Keratinocyte (primary cell): ENCODE measurements at regions not wholly inside any gene's neighbourhood (a gene's known extent, or its start where the extent isn't known, plus 50 kb on each side); places are given as distances from the start of the nearest gene placed in this dataset.

Experiments used
- DNase-seq: peaks from one replicate; pipeline ENCODE4 v3.0.0-alpha.2; 2011; ENCODE audit warnings: low read depth, missing footprints, low spot score
- FAIRE-seq: peaks from 2 replicates; lab custom pipeline; 2011; peaks lifted over from hg19 to GRCh38; lab: Jason Lieb, UNC
- H2AFZ ChIP-seq: 2 replicates; pipeline ENCODE4 v1.6.0; 2012; ENCODE audit warnings: low read length, control low read depth, inconsistent platforms; ENCODE audit not compliant: control insufficient read depth
- H3K27ac ChIP-seq: 2 replicates; pipeline ENCODE4 v1.5.1; 2011; ENCODE audit warnings: low read length; ENCODE audit not compliant: control insufficient read depth, insufficient read depth
- H3K27me3 ChIP-seq: 3 replicates; pipeline ENCODE4 v1.6.0; 2011; ENCODE audit warnings: low read length; ENCODE audit not compliant: control insufficient read depth, insufficient read depth; ENCODE audit errors: extremely low read depth
- H3K36me3 ChIP-seq, 2 experiments: 2 replicates in 1 of 2; 3 replicates in 1 of 2; pipeline ENCODE4 v1.5.1; 2011; ENCODE audit warnings: low read length in 2 of 2, mild to moderate bottlenecking in 1 of 2; ENCODE audit not compliant: control insufficient read depth in 2 of 2, insufficient read depth in 2 of 2; ENCODE audit errors: extremely low read depth in 1 of 2
- H3K4me1 ChIP-seq: 3 replicates; pipeline ENCODE4 v1.5.1; 2011; ENCODE audit warnings: low read length; ENCODE audit not compliant: control insufficient read depth, insufficient read depth; ENCODE audit errors: extremely low read depth
- H3K4me2 ChIP-seq: 3 replicates; pipeline ENCODE4 v1.6.0; 2011; ENCODE audit warnings: low read depth, low read length; ENCODE audit not compliant: control insufficient read depth, insufficient read depth; ENCODE audit errors: extremely low read depth
- H3K4me3 ChIP-seq, 3 experiments: fragments of 200-600 bp in 1 of 3; sonication (generic) in 1 of 3; 2 replicates in 2 of 3; 3 replicates in 1 of 3; pipeline ENCODE4 v1.5.1; 2011 to 2016; ENCODE audit warnings: low read length in 3 of 3, mild to moderate bottlenecking in 3 of 3, control low read depth in 2 of 3, inconsistent platforms in 1 of 3, low read depth in 1 of 3, mixed read lengths in 1 of 3, mixed run types in 1 of 3, moderate library complexity in 1 of 3; ENCODE audit not compliant: control insufficient read depth in 2 of 3, insufficient read depth in 2 of 3; ENCODE audit errors: extremely low read depth in 1 of 3
- H3K79me2 ChIP-seq: 2 replicates; pipeline ENCODE4 v1.6.0; 2012; ENCODE audit warnings: low read length; ENCODE audit not compliant: control insufficient read depth, insufficient read depth
- H3K9ac ChIP-seq: 3 replicates; pipeline ENCODE4 v1.6.0; 2011; ENCODE audit warnings: low read length; ENCODE audit not compliant: control insufficient read depth, insufficient read depth; ENCODE audit errors: extremely low read depth
- H3K9me1 ChIP-seq: 3 replicates; pipeline ENCODE4 v1.6.0; 2011; ENCODE audit warnings: low read length; ENCODE audit not compliant: control insufficient read depth, insufficient read depth; ENCODE audit errors: extremely low read depth
- H3K9me3 ChIP-seq: 2 replicates; pipeline ENCODE4 v1.5.1; 2012; ENCODE audit warnings: low read depth, low read length; ENCODE audit not compliant: control insufficient read depth
- H4K20me1 ChIP-seq: 3 replicates; pipeline ENCODE4 v1.6.0; 2011; ENCODE audit warnings: low read length; ENCODE audit not compliant: control insufficient read depth, insufficient read depth; ENCODE audit errors: extremely low read depth
- EZH2 ChIP-seq: IDR thresholded peaks from one replicate; pipeline ENCODE4 v1.6.1; 2012; ENCODE audit warnings: inconsistent platforms, mild to moderate bottlenecking, low read length, moderate library complexity
- dilution Hi-C: fragments of 300-500 bp; cut with MboI; formaldehyde crosslinking; loops from one replicate; pipeline ENCODE4 v1.7.0; 2020; ENCODE audit warnings: low sequenced_read_pairs; ENCODE audit not compliant: extremely low pct_ligation_motif_present
- TF ChIP-seq, protein P1 (sequence below), 3 experiments: IDR thresholded peaks in 1 of 3; conservative IDR thresholded peaks in 1 of 3; optimal IDR thresholded peaks in 1 of 3; 2 replicates in 2 of 3; 3 replicates in 1 of 3; pipeline versions ENCODE3 to v1.5.1; 2011; ENCODE audit warnings: low read length in 3 of 3, mild to moderate bottlenecking in 3 of 3, moderate library complexity in 2 of 3, control low read depth in 1 of 3, inconsistent platforms in 1 of 3; ENCODE audit not compliant: insufficient read depth in 2 of 3; ENCODE audit errors: extremely low read depth in 1 of 3

DNA sequence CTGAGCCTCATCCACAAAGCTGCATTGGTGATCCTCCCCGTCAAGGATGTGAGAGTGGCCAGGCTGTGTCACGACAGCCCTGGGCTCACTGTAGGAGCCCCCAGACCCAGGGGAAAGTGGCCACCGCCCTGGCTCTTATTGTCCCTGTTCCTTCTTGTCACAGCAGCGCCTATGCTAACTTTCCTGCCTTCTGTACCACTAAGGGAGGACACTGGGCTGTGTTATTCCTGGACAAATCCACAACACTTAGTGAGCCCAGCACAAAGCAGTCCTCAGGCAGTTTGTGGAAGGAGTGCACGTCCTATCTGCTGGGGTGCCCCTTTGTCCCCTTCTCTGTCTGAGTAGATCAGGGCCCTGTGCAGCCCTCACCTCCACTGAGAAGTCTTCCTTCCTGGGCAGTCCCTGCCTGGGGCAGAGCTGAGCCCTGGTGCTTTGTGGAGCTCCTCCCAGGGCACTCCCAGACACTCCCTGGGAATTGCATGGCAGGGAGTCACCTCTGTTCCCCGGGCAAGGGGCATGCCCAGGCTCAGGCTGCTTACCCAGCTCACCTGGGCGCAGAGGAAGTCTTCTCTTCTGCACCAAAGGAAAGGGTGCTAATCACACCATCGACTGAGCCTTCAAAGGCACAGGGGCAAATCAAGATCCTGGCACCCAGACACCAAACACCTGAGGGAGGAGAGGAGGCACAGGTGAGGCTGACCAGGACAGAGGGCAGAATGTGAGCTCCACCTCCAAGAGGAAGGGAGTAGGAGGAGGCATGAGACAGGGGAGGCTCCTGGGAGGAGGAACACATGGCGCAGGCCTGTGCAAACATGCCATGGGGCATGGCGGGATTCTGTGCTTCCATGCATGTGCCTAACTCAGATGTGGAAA is 138.7 kb downstream of the KLF13 start:
- H2AFZ ChIP-seq = peak overlapping the region; percentile 90
- no peaks in the 10 kb centered on the region for H3K9me1 ChIP-seq
- peak overlapping the region; percentile 69 for H3K9ac ChIP-seq
- H4K20me1 ChIP-seq = no peaks in the 10 kb centered on the region
- no peaks in the 10 kb centered on the region for H3K36me3 ChIP-seq
- peak overlapping the region; percentile 77 for H3K4me2 ChIP-seq
- TF ChIP-seq, protein P1, sequence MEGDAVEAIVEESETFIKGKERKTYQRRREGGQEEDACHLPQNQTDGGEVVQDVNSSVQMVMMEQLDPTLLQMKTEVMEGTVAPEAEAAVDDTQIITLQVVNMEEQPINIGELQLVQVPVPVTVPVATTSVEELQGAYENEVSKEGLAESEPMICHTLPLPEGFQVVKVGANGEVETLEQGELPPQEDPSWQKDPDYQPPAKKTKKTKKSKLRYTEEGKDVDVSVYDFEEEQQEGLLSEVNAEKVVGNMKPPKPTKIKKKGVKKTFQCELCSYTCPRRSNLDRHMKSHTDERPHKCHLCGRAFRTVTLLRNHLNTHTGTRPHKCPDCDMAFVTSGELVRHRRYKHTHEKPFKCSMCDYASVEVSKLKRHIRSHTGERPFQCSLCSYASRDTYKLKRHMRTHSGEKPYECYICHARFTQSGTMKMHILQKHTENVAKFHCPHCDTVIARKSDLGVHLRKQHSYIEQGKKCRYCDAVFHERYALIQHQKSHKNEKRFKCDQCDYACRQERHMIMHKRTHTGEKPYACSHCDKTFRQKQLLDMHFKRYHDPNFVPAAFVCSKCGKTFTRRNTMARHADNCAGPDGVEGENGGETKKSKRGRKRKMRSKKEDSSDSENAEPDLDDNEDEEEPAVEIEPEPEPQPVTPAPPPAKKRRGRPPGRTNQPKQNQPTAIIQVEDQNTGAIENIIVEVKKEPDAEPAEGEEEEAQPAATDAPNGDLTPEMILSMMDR (optimal IDR thresholded peaks at IDR 0.05 in 1 of 3, IDR thresholded peaks at IDR 0.05 in 1 of 3, conservative IDR thresholded peaks at IDR 0.05 in 1 of 3; ENCODE audit: extremely low read depth in 1 of 3, insufficient read depth in 2 of 3, low read length in 3 of 3) = no peak
- TF ChIP-seq EZH2 = no peak
- no peaks in the 10 kb centered on the region for H3K27me3 ChIP-seq
- FAIRE-seq (peak; percentile 97), DNase-seq (peak; percentile 94)
- H3K4me3 ChIP-seq = peak overlapping the region in 2 of 3 experiments; percentile 35 to 45
- H3K4me1 ChIP-seq = peaks cover 33% of the 10 kb centered on the region
- peak overlapping the region; percentile 89 for H3K27ac ChIP-seq
- H3K79me2 ChIP-seq = no peaks in the 10 kb centered on the region
- H3K9me3 ChIP-seq = no peaks in the 10 kb centered on the region
- dilution Hi-C loops = no loop called here

- Histone ChIP-seq H2AFZ (no peak overlapping the region), H3K27me3 (no peaks in the 10 kb centered on the region), H3K36me3 (no peaks in the 10 kb centered on the region), H4K20me1 (no peaks in the 10 kb centered on the region), H3K4me1 (peaks cover 42% of the 10 kb centered on the region), H3K9ac (no peak overlapping the region), H3K9me1 (no peaks in the 10 kb centered on the region), H3K4me2 (peak overlapping the region; percentile 42), H3K9me3 (no peaks in the 10 kb centered on the region), H3K27ac (no peak overlapping the region), H3K79me2 (no peaks in the 10 kb centered on the region), H3K4me3 (no peak overlapping the region)
- dilution Hi-C loops = no loop called here
- TF ChIP-seq, protein P1 (optimal IDR thresholded peaks at IDR 0.05 in 1 of 3, IDR thresholded peaks at IDR 0.05 in 1 of 3, conservative IDR thresholded peaks at IDR 0.05 in 1 of 3; ENCODE audit: extremely low read depth in 1 of 3, insufficient read depth in 2 of 3, low read length in 3 of 3) = no peak
- no peak for TF ChIP-seq EZH2
- no peak for DNase-seq
- FAIRE-seq = no peak
These were observed 140.7 kb downstream of the KLF13 start for GRCh38 chr15:31467361-31467760.
